A549 (cell line): ENCODE measurements at regions not wholly inside any gene's neighbourhood (a gene's known extent, or its start where the extent isn't known, plus 50 kb on each side); places are given as distances from the start of the nearest gene placed in this dataset.

ENCODE experiments used
- ATAC-seq, 2 experiments: fragments of 200-7000 bp in 1 of 2; fragments of >200 bp in 1 of 2; cut with Nextera tagmentation in 1 of 2; cut with Tn5 transposase in 1 of 2; 3 replicates each; pipeline versions ENCODE4 v1.8.0 to v1.9.1; 2018 to 2020; ENCODE audit warnings: mild to moderate bottlenecking in 1 of 2, moderate library complexity in 1 of 2
- CTCF ChIA-PET: fragments of 300-600 bp; sonication (Branson Sonifier 250); formaldehyde crosslinking; extraction: SDS; loops from one replicate; lab custom pipeline; 2021; ENCODE audit warnings: antibody characterized with exemption, inconsistent platforms; lab: Yijun Ruan, JAX
- POLR2A ChIA-PET: fragments of 350-600 bp; formaldehyde crosslinking; extraction: SDS; loops from one replicate; lab custom pipeline; 2021; ENCODE audit warnings: antibody characterized with exemption, inconsistent platforms; lab: Yijun Ruan, JAX
- DNase-seq, 2 experiments: peaks; one replicate each; pipeline versions ENCODE4 v3.0.0 to v3.0.0-alpha.2; 2011 to 2016; ENCODE audit warnings: low read depth in 1 of 2, low spot score in 1 of 2
- FAIRE-seq: peaks from 2 replicates; lab custom pipeline; 2011; peaks lifted over from hg19 to GRCh38; lab: Jason Lieb, UNC
- H3K27ac ChIP-seq, 2 experiments: fragments of >200 bp; sonication (Bioruptor Twin); formaldehyde crosslinking; 3 replicates each; pipeline ENCODE4 v1.5.1; 2016 to 2017
- H3K4me1 ChIP-seq: fragments of >200 bp; sonication (Bioruptor Twin); formaldehyde crosslinking; 3 replicates; pipeline ENCODE4 v1.6.1; 2016
- H3K4me2 ChIP-seq: fragments of >200 bp; sonication (Bioruptor Twin); formaldehyde crosslinking; 3 replicates; pipeline ENCODE4 v1.6.1; 2016
- H3K4me3 ChIP-seq: fragments of >200 bp; sonication (Bioruptor Twin); formaldehyde crosslinking; 3 replicates; pipeline ENCODE4 v1.5.1; 2016
- H3K9me3 ChIP-seq: fragments of >200 bp; sonication (Bioruptor Twin); formaldehyde crosslinking; 3 replicates; pipeline ENCODE4 v1.6.1; 2016
- BHLHE40 ChIP-seq: IDR thresholded peaks from 2 replicates; pipeline ENCODE4 v1.6.1; 2012; ENCODE audit warnings: low read depth, low read length, inconsistent platforms
- CHD4 ChIP-seq: fragments of 200-600 bp; sonication (generic); IDR thresholded peaks from 2 replicates; pipeline ENCODE4 v1.6.1; 2016; ENCODE audit warnings: antibody characterized with exemption, mild to moderate bottlenecking, borderline replicate concordance
- ELK1 ChIP-seq: fragments of 150-350 bp; IDR thresholded peaks from 2 replicates; pipeline ENCODE4 v1.6.1; 2014; ENCODE audit warnings: low read depth, mild to moderate bottlenecking, low read length
- FOSB ChIP-seq: fragments of 250-450 bp; sonication (Bioruptor Pico); IDR thresholded peaks from 2 replicates; pipeline ENCODE4 v1.5.0; 2020; ENCODE audit warnings: mild to moderate bottlenecking, moderate library complexity
- GATA3 ChIP-seq: IDR thresholded peaks from 2 replicates; pipeline ENCODE4 v1.6.1; 2012; ENCODE audit warnings: borderline replicate concordance
- HES2 ChIP-seq: fragments of >200 bp; sonication (Bioruptor Twin); formaldehyde crosslinking; IDR thresholded peaks from 2 replicates; pipeline ENCODE4 v1.6.1; 2016
- HOXB13 ChIP-seq: fragments of 250-450 bp; sonication (Bioruptor Pico); IDR thresholded peaks from 2 replicates; pipeline ENCODE4 v1.5.0; 2020; ENCODE audit warnings: low read depth, mild to moderate bottlenecking, moderate library complexity
- KDM1A ChIP-seq: fragments of 200-600 bp; sonication (generic); IDR thresholded peaks from 2 replicates; pipeline ENCODE4 v1.6.1; 2016; ENCODE audit warnings: low read depth, mild to moderate bottlenecking
- MAX ChIP-seq: IDR thresholded peaks from 2 replicates; pipeline ENCODE4 v1.6.1; 2012
- NPAS2 ChIP-seq: fragments of 250-450 bp; sonication (Bioruptor Pico); IDR thresholded peaks from 2 replicates; pipeline ENCODE4 v1.8.0; 2022; ENCODE audit warnings: mild to moderate bottlenecking, moderate library complexity, borderline replicate concordance
- PBX3 ChIP-seq: IDR thresholded peaks from 2 replicates; pipeline ENCODE4 v1.6.1; 2012
- PHF8 ChIP-seq: fragments of 200-600 bp; sonication (generic); IDR thresholded peaks from 2 replicates; pipeline ENCODE4 v1.6.1; 2016; ENCODE audit warnings: low read depth, mild to moderate bottlenecking, antibody characterized with exemption, moderate library complexity, borderline replicate concordance
- POLR2AphosphoS2 ChIP-seq: conservative IDR thresholded peaks from 2 replicates; pipeline ENCODE4 v1.6.1; 2012; ENCODE audit warnings: low read length, improper control_type of control experiment, inconsistent platforms
- REST ChIP-seq: fragments of 200-600 bp; sonication (generic); IDR thresholded peaks from 2 replicates; pipeline ENCODE4 v1.6.1; 2016; ENCODE audit warnings: antibody characterized with exemption, mild to moderate bottlenecking, moderate library complexity
- RNF2 ChIP-seq: fragments of 200-600 bp; sonication (generic); IDR thresholded peaks from 2 replicates; pipeline ENCODE4 v1.6.1; 2016; ENCODE audit warnings: low read depth, mild to moderate bottlenecking, antibody characterized with exemption, moderate library complexity, borderline replicate concordance
- SMC3 ChIP-seq: fragments of >200 bp; sonication (Bioruptor Twin); formaldehyde crosslinking; IDR thresholded peaks from 3 replicates; pipeline ENCODE4 v1.6.1; 2018; ENCODE audit warnings: inconsistent platforms
- TP53 ChIP-seq: fragments of 250-450 bp; sonication (Bioruptor Pico); IDR thresholded peaks from 2 replicates; pipeline ENCODE4 v1.5.0; 2021; ENCODE audit warnings: mild to moderate bottlenecking, moderate library complexity
- USF2 ChIP-seq: fragments of 450-650 bp; IDR thresholded peaks from 2 replicates; pipeline ENCODE4 v1.6.1; 2014; ENCODE audit warnings: antibody characterized with exemption
- ZC3H11A ChIP-seq: fragments of 450-650 bp; IDR thresholded peaks from 2 replicates; pipeline ENCODE4 v1.6.1; 2014; ENCODE audit warnings: antibody characterized with exemption, mild to moderate bottlenecking
- WGBS: methylation state at CpG from one replicate; pipeline ENCODE4 v1.1.6; 2017; ENCODE audit errors: missing lambda C conversion rate; 5-methylcytosine and 5-hydroxymethylcytosine counted together

- POLR2A ChIA-PET: no interaction called here
- DNase-seq: no peak
- no peak for ATAC-seq
- Histone ChIP-seq H3K9me3 (no peaks in the 10 kb centered on the region), H3K4me2 (no peak overlapping the region), H3K4me1 (no peaks in the 10 kb centered on the region)
- CTCF ChIA-PET: no interaction called here
- TF ChIP-seq PHF8: no peak
- TF ChIP-seq NPAS2 (CRISPR knock-in tag): no peak
- no peak for TF ChIP-seq RNF2
- TF ChIP-seq SMC3: no peak
- TF ChIP-seq ZC3H11A: no peak
- TF ChIP-seq PBX3: no peak
- TF ChIP-seq CHD4: no peak
- no peak for TF ChIP-seq HES2
- TF ChIP-seq ELK1: no peak
- TF ChIP-seq BHLHE40: no peak
- no peak for TF ChIP-seq POLR2AphosphoS2
- TF ChIP-seq, all 56 proteins: peak for 0
- 70% methylated on average over 2 of the region's 2 CpGs for WGBS
- no peak overlapping the region for H3K27ac ChIP-seq
- FAIRE-seq: no peak
- no peak overlapping the region for H3K4me3 ChIP-seq
Measured at GRCh38 chr12:87338681-87339080, 690.5 kb downstream of the C12orf50 start.

GRCh38 chr12:87336814-87337336 lies 692.3 kb downstream of the C12orf50 start:
- Histone ChIP-seq H3K4me2 (no peak overlapping the region), H3K4me3 (no peak overlapping the region)
- TF ChIP-seq ELK1 (no peak), POLR2AphosphoS2 (no peak), RNF2 (no peak), FOSB (CRISPR knock-in tag) (no peak), TP53 (no peak), GATA3 (no peak), HES2 (no peak), REST (no peak), MAX (no peak), USF2 (no peak), KDM1A (no peak), PBX3 (no peak), HOXB13 (CRISPR knock-in tag) (no peak)
- TF ChIP-seq, all 56 proteins: peak for 0
- no peak for FAIRE-seq
- CTCF ChIA-PET: no interaction called here
- no peaks in the 10 kb centered on the region for H3K4me1 ChIP-seq
- POLR2A ChIA-PET: no interaction called here
- H3K9me3 ChIP-seq: no peaks in the 10 kb centered on the region
- no peak for ATAC-seq
- no peak for DNase-seq
- 49% methylated on average over 2 of the region's 2 CpGs for WGBS
- no peak overlapping the region for H3K27ac ChIP-seq
